Neural cell (in vitro differentiated cells): ENCODE measurements at regions not wholly inside any gene's neighbourhood (a gene's known extent, or its start where the extent isn't known, plus 50 kb on each side); places are given as distances from the start of the nearest gene placed in this dataset.
A peak's percentile ranks its signal among the peaks of the same experiment; 100 is the strongest.

Source experiments
- H2AFZ ChIP-seq: fragments of 200-600, 300-800 bp; sonication (generic), shearing (Covaris generic); 2 replicates; pipeline ENCODE4 v1.6.0; 2014; ENCODE audit warnings: low read depth, mild to moderate bottlenecking, antibody characterized with exemption, low read length, moderate library complexity
- H3F3A ChIP-seq: fragments of 200-600 bp; shearing (Covaris generic); 2 replicates; pipeline ENCODE4 v1.6.1; 2016; ENCODE audit warnings: mild to moderate bottlenecking, moderate library complexity, mixed read lengths, antibody characterized with exemption, low read length; ENCODE audit not compliant: insufficient read depth, poor library complexity, severe bottlenecking
- H3K27ac ChIP-seq: fragments of 200-600, 300-800 bp; sonication (generic), shearing (Covaris generic); 2 replicates; pipeline ENCODE4 v1.5.1; 2014; ENCODE audit warnings: mild to moderate bottlenecking, low read length, moderate library complexity
- H3K27me3 ChIP-seq: fragments of 300-800, 200-600 bp; sonication (generic), shearing (Covaris generic); 2 replicates; pipeline ENCODE4 v1.6.0; 2014; ENCODE audit warnings: mild to moderate bottlenecking, low read depth, low read length, moderate library complexity; ENCODE audit not compliant: insufficient read depth
- H3K36me3 ChIP-seq: fragments of 300-800, 200-600 bp; sonication (generic), shearing (Covaris generic); 2 replicates; pipeline ENCODE4 v1.5.1; 2014; ENCODE audit warnings: mild to moderate bottlenecking, antibody characterized with exemption, low read length, moderate library complexity; ENCODE audit not compliant: insufficient read depth
- H3K4me2 ChIP-seq: fragments of 300-800, 200-600 bp; sonication (generic), shearing (Covaris generic); 2 replicates; pipeline ENCODE4 v1.6.0; 2014; ENCODE audit warnings: mild to moderate bottlenecking, low read length
- H3K4me3 ChIP-seq: fragments of 300-800, 200-600 bp; sonication (generic), shearing (Covaris generic); 2 replicates; pipeline ENCODE4 v1.5.1; 2014; ENCODE audit warnings: mild to moderate bottlenecking, low read length, moderate library complexity
- H3K79me2 ChIP-seq: fragments of 200-600 bp; shearing (Covaris generic); replicated peaks from 2 replicates; pipeline ENCODE4 v1.6.0; 2014; ENCODE audit warnings: mild to moderate bottlenecking, low read length, moderate library complexity; ENCODE audit not compliant: insufficient read depth
- H3K9ac ChIP-seq: fragments of 300-800, 200-600 bp; sonication (generic), shearing (Covaris generic); 2 replicates; pipeline ENCODE4 v1.6.1; 2016; ENCODE audit warnings: mild to moderate bottlenecking, low read length, mixed read lengths
- H3K9me2 ChIP-seq: fragments of 200-600 bp; shearing (Covaris generic); 2 replicates; pipeline ENCODE4 v1.6.1; 2016; ENCODE audit warnings: mild to moderate bottlenecking, low read length, mixed read lengths; ENCODE audit not compliant: insufficient read depth
- H3K9me3 ChIP-seq: fragments of 200-600, 300-800 bp; sonication (generic), shearing (Covaris generic); 2 replicates; pipeline ENCODE4 v1.6.1; 2016; ENCODE audit warnings: mild to moderate bottlenecking, mixed run types, low read length, moderate library complexity, mixed read lengths
- H4K20me1 ChIP-seq: fragments of 200-600 bp; shearing (Covaris generic); 2 replicates; pipeline ENCODE4 v1.6.1; 2016; ENCODE audit warnings: mild to moderate bottlenecking, mixed run types; ENCODE audit not compliant: insufficient read depth
- EP300 ChIP-seq: fragments of 450-650 bp; conservative IDR thresholded peaks from 2 replicates; pipeline ENCODE4 v1.6.1; 2014; ENCODE audit warnings: antibody characterized with exemption, mild to moderate bottlenecking, moderate library complexity; ENCODE audit not compliant: poor library complexity, severe bottlenecking
- EZH2 ChIP-seq: fragments of 200-600, 300-800 bp; shearing (Covaris generic), sonication (generic); IDR thresholded peaks from 2 replicates; pipeline ENCODE4 v1.6.1; 2014; ENCODE audit warnings: antibody characterized with exemption, low read length, borderline replicate concordance, mild to moderate bottlenecking; ENCODE audit not compliant: insufficient read depth, poor library complexity, severe bottlenecking
- MXI1 ChIP-seq: fragments of 450-650 bp; conservative IDR thresholded peaks from 2 replicates; pipeline ENCODE4 v1.6.1; 2014; ENCODE audit warnings: antibody characterized with exemption, mild to moderate bottlenecking; ENCODE audit not compliant: poor library complexity, severe bottlenecking
- POLR2AphosphoS5 ChIP-seq: IDR thresholded peaks from 2 replicates; pipeline ENCODE4 v1.6.1; 2012
- RAD21 ChIP-seq: fragments of 450-650 bp; conservative IDR thresholded peaks from 2 replicates; pipeline ENCODE4 v1.6.1; 2014; ENCODE audit warnings: antibody characterized with exemption, mild to moderate bottlenecking, moderate library complexity
- SMC3 ChIP-seq: fragments of 450-650 bp; conservative IDR thresholded peaks from 2 replicates; pipeline ENCODE4 v1.6.1; 2014; ENCODE audit warnings: antibody characterized with exemption, mild to moderate bottlenecking, moderate library complexity; ENCODE audit not compliant: poor library complexity
- TAF1 ChIP-seq: IDR thresholded peaks from 2 replicates; pipeline ENCODE4 v1.6.1; 2012; ENCODE audit warnings: low read depth
- TF ChIP-seq, protein P1 (sequence below): fragments of 450-650 bp; IDR thresholded peaks from 2 replicates; pipeline ENCODE4 v1.5.1; 2014; ENCODE audit warnings: antibody characterized with exemption, mild to moderate bottlenecking, moderate library complexity; ENCODE audit not compliant: poor library complexity, severe bottlenecking
- TF ChIP-seq, protein P2 (sequence below): IDR thresholded peaks from 2 replicates; pipeline ENCODE4 v1.6.1; 2012; ENCODE audit warnings: borderline replicate concordance

DNA sequence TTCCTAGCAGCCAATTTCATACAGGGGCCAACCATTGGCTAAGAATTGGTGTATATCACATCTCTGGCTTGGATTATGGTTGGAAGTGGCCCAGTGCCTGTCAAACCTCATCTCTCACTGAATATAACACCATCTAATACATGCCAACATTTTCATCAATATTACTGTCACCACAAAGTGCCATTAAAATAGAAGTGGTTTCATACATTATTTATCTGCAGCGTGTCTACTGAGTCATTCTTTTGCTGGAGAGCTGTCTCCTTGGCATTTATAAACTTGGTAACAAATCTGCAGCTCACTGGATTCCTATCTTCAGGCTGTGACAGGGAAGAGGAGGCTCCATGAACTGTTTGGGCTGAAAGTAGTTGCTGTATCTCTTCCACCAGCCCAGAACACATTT is 70.9 kb downstream of the PTTG1 start:
- H3K27ac ChIP-seq: peak overlapping the region; percentile 33

DNA sequence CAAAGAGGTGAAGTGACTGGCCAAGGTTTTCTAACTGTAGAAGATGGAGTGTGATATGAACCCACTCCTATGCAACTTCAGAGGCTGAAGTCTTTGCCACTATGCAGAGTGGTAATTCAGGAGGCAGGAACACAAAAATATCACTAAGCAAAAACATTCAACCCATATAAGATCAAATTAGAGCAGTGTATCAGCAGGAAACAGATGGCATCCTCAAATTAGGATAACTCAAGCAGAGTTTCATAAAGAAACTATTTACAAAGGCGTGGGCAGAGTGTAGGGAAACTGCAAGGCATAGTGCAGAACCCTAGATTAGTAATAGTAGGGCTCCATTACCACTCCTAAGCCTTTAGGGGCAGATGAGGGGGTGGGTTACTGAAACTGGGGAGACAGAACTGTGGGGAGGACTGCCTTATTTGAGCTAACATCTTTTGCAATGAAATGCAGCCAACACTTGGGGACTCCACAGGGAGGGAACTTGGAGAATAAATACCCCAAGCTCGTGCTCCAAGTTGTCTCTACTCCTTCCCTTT is 72.2 kb downstream of the PTTG1 start:
- TF ChIP-seq, protein P1, sequence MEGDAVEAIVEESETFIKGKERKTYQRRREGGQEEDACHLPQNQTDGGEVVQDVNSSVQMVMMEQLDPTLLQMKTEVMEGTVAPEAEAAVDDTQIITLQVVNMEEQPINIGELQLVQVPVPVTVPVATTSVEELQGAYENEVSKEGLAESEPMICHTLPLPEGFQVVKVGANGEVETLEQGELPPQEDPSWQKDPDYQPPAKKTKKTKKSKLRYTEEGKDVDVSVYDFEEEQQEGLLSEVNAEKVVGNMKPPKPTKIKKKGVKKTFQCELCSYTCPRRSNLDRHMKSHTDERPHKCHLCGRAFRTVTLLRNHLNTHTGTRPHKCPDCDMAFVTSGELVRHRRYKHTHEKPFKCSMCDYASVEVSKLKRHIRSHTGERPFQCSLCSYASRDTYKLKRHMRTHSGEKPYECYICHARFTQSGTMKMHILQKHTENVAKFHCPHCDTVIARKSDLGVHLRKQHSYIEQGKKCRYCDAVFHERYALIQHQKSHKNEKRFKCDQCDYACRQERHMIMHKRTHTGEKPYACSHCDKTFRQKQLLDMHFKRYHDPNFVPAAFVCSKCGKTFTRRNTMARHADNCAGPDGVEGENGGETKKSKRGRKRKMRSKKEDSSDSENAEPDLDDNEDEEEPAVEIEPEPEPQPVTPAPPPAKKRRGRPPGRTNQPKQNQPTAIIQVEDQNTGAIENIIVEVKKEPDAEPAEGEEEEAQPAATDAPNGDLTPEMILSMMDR: no peak
- TF ChIP-seq TAF1: no peak
- TF ChIP-seq MXI1: no peak
- no peak for TF ChIP-seq EP300
- no peak for TF ChIP-seq POLR2AphosphoS5
- no peak for TF ChIP-seq EZH2
- TF ChIP-seq, protein P2, sequence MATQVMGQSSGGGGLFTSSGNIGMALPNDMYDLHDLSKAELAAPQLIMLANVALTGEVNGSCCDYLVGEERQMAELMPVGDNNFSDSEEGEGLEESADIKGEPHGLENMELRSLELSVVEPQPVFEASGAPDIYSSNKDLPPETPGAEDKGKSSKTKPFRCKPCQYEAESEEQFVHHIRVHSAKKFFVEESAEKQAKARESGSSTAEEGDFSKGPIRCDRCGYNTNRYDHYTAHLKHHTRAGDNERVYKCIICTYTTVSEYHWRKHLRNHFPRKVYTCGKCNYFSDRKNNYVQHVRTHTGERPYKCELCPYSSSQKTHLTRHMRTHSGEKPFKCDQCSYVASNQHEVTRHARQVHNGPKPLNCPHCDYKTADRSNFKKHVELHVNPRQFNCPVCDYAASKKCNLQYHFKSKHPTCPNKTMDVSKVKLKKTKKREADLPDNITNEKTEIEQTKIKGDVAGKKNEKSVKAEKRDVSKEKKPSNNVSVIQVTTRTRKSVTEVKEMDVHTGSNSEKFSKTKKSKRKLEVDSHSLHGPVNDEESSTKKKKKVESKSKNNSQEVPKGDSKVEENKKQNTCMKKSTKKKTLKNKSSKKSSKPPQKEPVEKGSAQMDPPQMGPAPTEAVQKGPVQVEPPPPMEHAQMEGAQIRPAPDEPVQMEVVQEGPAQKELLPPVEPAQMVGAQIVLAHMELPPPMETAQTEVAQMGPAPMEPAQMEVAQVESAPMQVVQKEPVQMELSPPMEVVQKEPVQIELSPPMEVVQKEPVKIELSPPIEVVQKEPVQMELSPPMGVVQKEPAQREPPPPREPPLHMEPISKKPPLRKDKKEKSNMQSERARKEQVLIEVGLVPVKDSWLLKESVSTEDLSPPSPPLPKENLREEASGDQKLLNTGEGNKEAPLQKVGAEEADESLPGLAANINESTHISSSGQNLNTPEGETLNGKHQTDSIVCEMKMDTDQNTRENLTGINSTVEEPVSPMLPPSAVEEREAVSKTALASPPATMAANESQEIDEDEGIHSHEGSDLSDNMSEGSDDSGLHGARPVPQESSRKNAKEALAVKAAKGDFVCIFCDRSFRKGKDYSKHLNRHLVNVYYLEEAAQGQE: no peak
- no peak for TF ChIP-seq RAD21
- no peak for TF ChIP-seq SMC3
- Histone ChIP-seq H3K27ac (no peak overlapping the region), H3K9me3 (no peaks in the 10 kb centered on the region), H3F3A (no peaks in the 10 kb centered on the region), H2AFZ (no peak overlapping the region), H3K4me3 (no peak overlapping the region), H3K27me3 (no peaks in the 10 kb centered on the region), H3K4me2 (no peak overlapping the region), H3K36me3 (no peaks in the 10 kb centered on the region), H3K9me2 (no peaks in the 10 kb centered on the region), H3K9ac (no peak overlapping the region), H4K20me1 (no peaks in the 10 kb centered on the region), H3K79me2 (no peaks in the 10 kb centered on the region)

More for the DNA sequence above, 70.9 kb downstream of the PTTG1 start:
- H4K20me1 ChIP-seq: no peaks in the 10 kb centered on the region
- no peak overlapping the region for H3K9ac ChIP-seq
- H3K4me3 ChIP-seq: no peak overlapping the region
- no peaks in the 10 kb centered on the region for H3K9me2 ChIP-seq
- H2AFZ ChIP-seq: no peak overlapping the region
- H3K27me3 ChIP-seq: no peaks in the 10 kb centered on the region
- no peaks in the 10 kb centered on the region for H3K79me2 ChIP-seq
- no peaks in the 10 kb centered on the region for H3F3A ChIP-seq
- H3K9me3 ChIP-seq: no peaks in the 10 kb centered on the region
- H3K36me3 ChIP-seq: no peaks in the 10 kb centered on the region
- no peak overlapping the region for H3K4me2 ChIP-seq
- TF ChIP-seq EZH2: no peak
- peak; percentile 79 for TF ChIP-seq POLR2AphosphoS5
- no peak for TF ChIP-seq TAF1
- peak; percentile 94 for TF ChIP-seq EP300
- no peak for TF ChIP-seq MXI1
- peak; percentile 20 for TF ChIP-seq SMC3
- TF ChIP-seq, protein P1: no peak
